Osteocyte (in vitro differentiated cells): ENCODE measurements at regions not wholly inside any gene's neighbourhood (a gene's known extent, or its start where the extent isn't known, plus 50 kb on each side); places are given as distances from the start of the nearest gene placed in this dataset.

Experiments
- DNase-seq: peaks from one replicate; pipeline ENCODE4 v3.0.0; 2021; ENCODE audit warnings: mixed read lengths; ENCODE audit not compliant: unreplicated experiment; ENCODE audit errors: extremely low spot score
- H3K27ac Mint-ChIP-seq: one replicate; pipeline ENCODE4 v1.8.0; 2021; ENCODE audit warnings: mild to moderate bottlenecking, mixed read lengths; ENCODE audit not compliant: unreplicated experiment
- H3K27me3 Mint-ChIP-seq: one replicate; pipeline ENCODE4 v1.8.0; 2021; ENCODE audit warnings: mixed read lengths; ENCODE audit not compliant: unreplicated experiment
- H3K36me3 Mint-ChIP-seq: one replicate; pipeline ENCODE4 v1.8.0; 2021; ENCODE audit warnings: mixed read lengths; ENCODE audit not compliant: unreplicated experiment
- H3K4me1 Mint-ChIP-seq: one replicate; pipeline ENCODE4 v1.8.0; 2021; ENCODE audit warnings: mixed read lengths; ENCODE audit not compliant: unreplicated experiment
- H3K4me3 Mint-ChIP-seq: one replicate; pipeline ENCODE4 v1.8.0; 2021; ENCODE audit warnings: mild to moderate bottlenecking, moderate library complexity, mixed read lengths; ENCODE audit not compliant: unreplicated experiment
- H3K9me3 Mint-ChIP-seq: one replicate; pipeline ENCODE4 v1.8.0; 2021; ENCODE audit warnings: mixed read lengths; ENCODE audit not compliant: unreplicated experiment
- CTCF ChIP-seq: fragments of 200-600 bp; sonication (generic); IDR thresholded peaks from 2 replicates; pipeline ENCODE4 v1.5.0; 2021; ENCODE audit warnings: antibody characterized with exemption, mild to moderate bottlenecking, moderate library complexity

GRCh38 chr18:72197591-72197990, 346.6 kb downstream of the CBLN2 start:
- no peak overlapping the region for H3K4me3 Mint-ChIP-seq
- TF ChIP-seq CTCF: no peak
- H3K27ac Mint-ChIP-seq: no peak overlapping the region
- H3K36me3 Mint-ChIP-seq: no peaks in the 10 kb centered on the region
- DNase-seq: no peak
- H3K27me3 Mint-ChIP-seq: no peaks in the 10 kb centered on the region
- peaks cover 4% of the 10 kb centered on the region for H3K9me3 Mint-ChIP-seq
- no peaks in the 10 kb centered on the region for H3K4me1 Mint-ChIP-seq

- Mint-ChIP-seq H3K36me3 (no peaks in the 10 kb centered on the region), H3K4me3 (no peak overlapping the region), H3K9me3 (peaks cover 4% of the 10 kb centered on the region), H3K27me3 (no peaks in the 10 kb centered on the region), H3K4me1 (no peaks in the 10 kb centered on the region), H3K27ac (no peak overlapping the region)
- DNase-seq: no peak
- TF ChIP-seq CTCF: no peak
Measured at GRCh38 chr18:72194072-72194471, 350.1 kb downstream of the CBLN2 start.

GRCh38 chr18:72187956-72188355, 356.2 kb downstream of the CBLN2 start:
- no peak for DNase-seq
- Mint-ChIP-seq H3K9me3 (peaks cover 7% of the 10 kb centered on the region), H3K27me3 (no peaks in the 10 kb centered on the region), H3K36me3 (no peaks in the 10 kb centered on the region), H3K4me1 (no peaks in the 10 kb centered on the region), H3K4me3 (no peak overlapping the region), H3K27ac (no peak overlapping the region)
- TF ChIP-seq CTCF: no peak

GRCh38 chr18:72181241-72181764, 362.8 kb downstream of the CBLN2 start:
- Mint-ChIP-seq H3K4me3 (no peak overlapping the region), H3K9me3 (peaks cover 11% of the 10 kb centered on the region), H3K36me3 (no peaks in the 10 kb centered on the region), H3K27ac (no peak overlapping the region), H3K27me3 (no peaks in the 10 kb centered on the region), H3K4me1 (no peaks in the 10 kb centered on the region)
- DNase-seq: no peak
- TF ChIP-seq CTCF: no peak

- no peak for DNase-seq
- no peak overlapping the region for H3K4me3 Mint-ChIP-seq
- no peak for TF ChIP-seq CTCF
- no peaks in the 10 kb centered on the region for H3K36me3 Mint-ChIP-seq
- H3K27ac Mint-ChIP-seq: no peak overlapping the region
- H3K4me1 Mint-ChIP-seq: no peaks in the 10 kb centered on the region
- H3K9me3 Mint-ChIP-seq: peaks cover 17% of the 10 kb centered on the region
- no peaks in the 10 kb centered on the region for H3K27me3 Mint-ChIP-seq
Measured at GRCh38 chr18:72180689-72181088, 363.5 kb downstream of the CBLN2 start.
